NCI-H1105 (cell line): ENCODE measurements at regions not wholly inside any gene's neighbourhood (a gene's known extent, or its start where the extent isn't known, plus 50 kb on each side); places are given as distances from the start of the nearest gene placed in this dataset.
"Not testable (repeated sequence)": the region's sequence is repeated elsewhere in the genome, so short reads cannot be mapped to it uniquely, and the experiment has no call there.

Source experiments
- DNase-seq: peaks from one replicate; lab custom pipeline; 2025; lab: John Stamatoyannopoulos, UW

DNA sequence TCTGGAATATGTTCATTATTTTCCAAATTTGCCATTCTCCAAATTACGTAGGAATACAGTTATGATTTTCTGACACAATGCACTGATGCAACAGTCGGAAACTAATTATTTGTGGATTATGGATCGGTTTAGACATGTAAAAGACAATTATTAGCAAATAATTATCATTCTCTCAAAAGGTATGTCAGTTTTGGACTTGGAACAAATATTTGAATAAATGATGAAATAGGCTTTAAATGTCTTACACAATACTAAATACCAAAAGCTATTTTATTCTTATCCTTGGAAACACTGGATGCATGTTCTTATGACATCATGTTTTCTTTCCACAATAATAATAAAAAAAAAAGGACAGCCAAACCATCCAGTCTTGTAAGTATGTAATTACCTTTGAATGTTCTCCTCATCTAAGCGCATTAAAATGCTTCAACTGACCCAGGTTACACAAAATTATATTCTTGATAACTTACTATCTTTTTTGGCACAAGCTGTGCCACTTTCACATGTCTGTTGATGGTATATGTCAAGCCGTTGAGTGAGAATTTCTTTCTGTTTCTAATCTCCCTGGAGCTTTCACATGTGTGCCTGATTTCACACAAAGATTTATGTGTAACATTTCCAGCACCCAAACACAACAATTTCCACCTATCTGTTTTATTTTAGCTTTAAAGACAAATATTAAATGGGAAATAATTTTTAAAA, 238.5 kb upstream of the ZNF385D start:
- no peak for DNase-seq

DNA sequence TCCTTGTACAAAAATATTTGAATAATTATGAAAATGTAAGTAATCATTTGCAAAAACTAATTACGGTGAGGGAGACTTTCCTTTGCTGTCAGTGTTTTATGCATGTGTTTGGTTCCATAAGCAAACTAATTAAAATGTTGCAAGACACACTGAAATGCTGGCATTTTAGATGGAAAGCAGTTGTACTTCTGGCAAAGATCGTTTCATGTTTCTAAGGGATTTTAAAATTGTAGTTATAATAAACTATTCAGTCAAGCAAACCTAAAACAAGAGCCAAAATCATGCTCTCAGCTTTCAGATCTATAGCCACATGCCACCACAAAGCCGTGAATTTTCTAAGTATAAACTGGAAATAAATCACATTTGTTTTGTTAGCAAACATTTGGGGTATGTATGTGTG, 240.1 kb upstream of the ZNF385D start:
- DNase-seq = no peak

DNA sequence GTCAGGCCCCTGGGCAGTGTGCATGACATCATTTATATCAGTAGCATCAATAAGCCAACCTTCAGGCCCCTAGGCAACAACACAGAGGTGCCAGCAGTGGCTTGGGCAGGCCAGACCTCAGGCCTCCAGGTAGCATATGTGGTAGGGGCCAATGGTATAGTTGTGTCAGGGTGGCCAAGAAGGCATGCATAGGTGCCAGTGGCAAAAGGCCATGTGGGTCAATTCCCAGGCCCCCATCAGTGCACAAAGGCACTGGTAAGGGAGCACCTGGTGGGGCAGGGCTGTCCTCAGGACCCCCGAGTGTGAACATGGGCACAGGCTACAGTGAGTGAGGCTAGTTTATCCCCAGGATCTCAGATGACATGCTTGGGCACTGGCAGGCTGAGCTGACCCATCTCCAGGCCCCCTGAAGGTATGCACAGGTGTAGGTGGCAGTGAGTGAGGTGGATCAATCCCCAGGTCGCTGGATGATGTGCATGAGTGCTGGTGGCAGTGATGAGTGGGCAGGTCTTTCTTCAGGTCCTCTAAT, 244.1 kb upstream of the ZNF385D start:
- DNase-seq = no peak

DNA sequence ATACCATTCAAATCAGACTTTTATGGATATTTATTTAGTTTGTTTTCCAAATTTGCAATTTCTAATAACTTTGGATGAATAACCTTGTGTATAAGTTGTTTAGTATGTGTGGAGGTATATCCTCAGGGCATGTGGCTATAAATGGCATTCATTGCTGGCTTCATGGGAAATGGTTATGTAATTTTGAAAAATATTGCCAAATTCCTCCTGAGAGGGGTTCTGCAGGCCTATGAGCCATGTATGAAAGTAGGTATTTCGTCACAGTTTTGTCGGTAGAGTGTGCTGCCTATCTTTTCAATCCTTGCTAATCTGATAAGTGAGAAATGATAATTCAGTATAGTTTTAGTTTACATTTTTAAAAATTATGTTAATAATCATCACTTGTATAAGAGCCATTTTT, 256.4 kb upstream of the ZNF385D start:
- DNase-seq = no peak

DNA sequence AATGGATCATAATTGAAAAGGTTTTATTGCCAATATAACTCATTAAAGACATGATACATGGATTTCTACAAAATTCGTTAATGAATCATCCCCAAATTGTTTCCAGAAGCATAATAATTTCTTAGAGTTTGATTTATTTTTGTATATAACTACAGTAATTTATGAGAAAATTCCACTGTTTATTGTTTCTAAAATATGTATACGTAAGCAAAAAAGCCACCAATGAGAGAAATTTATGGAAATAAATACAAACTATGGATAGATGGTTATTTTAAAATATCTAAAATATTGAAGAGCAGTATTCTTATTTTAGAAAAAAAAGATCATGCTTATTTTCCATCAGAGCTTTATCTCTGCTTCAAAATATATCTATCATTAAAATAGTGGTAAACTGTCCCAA, 260.0 kb upstream of the ZNF385D start:
- DNase-seq = no peak

DNA sequence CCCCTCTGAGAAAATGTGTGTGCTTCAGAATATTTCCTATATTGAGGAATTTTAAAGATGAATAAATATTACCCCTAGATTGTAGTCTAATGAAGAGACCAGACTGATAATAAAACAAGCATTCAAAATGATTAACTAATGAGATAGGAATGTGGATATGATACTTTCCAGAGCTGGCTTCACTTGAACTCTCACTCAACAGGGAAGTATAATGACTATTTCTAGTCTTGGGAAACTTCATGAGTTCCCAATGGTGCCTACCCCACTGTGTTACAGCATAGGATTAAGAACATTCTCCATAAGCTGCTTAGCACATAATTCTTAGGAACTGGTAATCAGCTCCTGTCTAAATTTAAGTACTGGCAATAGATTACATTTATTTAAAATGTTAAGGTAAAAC, 261.5 kb upstream of the ZNF385D start:
- no peak for DNase-seq

DNA sequence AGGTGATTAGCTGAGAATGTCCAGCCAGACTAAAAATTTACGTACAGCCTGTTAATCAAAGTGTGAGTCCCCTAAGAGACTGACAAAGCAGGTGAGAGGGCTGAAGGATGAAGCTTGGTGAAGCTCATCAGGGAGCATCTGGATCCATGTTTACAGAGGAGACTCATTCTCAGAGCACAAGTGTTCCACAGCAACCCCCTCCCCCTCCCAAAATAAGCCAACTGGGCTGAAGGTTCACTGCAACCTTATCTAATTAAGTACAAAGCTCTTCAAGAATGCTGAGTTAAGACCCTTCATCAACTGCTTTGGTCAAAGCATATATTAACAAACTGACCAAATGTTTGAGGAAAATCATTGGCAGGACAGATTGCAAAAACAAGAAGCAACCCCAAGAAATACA, 262.6 kb upstream of the ZNF385D start:
- DNase-seq = no peak

DNA sequence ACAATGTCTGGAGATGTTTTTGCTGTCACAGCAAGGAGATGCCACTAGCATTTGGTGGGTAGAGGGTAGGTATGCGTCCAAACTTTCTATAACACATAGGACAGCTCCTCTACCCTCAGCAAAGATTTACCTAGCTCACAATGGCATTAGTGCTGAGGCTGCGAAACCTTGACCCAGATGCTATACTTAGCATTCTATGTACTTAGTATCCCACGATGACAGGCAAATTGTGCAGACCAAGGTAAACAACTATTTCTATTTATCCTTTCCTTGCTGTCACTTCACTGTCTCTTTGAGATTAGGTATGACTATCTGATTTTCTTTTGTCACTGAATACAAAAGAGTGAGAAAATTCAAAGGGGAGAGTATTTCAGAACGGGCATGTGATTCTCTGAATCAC, 265.2 kb upstream of the ZNF385D start:
- DNase-seq = no peak

DNA sequence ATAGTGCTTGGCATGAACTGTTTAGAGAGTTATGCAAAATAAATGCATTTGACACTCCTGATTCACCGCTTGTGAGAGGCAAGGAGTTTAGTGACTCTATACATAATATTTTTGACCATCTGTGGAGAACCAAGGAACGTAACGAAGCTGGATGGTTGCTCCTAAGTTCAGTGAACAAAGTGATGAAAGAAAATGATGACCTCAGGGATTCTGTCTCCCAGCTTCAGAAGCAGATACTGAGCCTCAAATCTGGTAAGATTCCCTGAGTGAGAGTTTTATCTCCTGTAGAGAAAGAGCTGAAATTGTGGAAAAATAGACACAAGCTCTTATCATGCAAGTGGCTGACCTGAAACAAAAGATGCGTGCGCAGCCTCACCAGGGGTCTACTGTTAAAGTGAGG, 273.6 kb upstream of the ZNF385D start:
- DNase-seq = not testable (repeated sequence)

DNA sequence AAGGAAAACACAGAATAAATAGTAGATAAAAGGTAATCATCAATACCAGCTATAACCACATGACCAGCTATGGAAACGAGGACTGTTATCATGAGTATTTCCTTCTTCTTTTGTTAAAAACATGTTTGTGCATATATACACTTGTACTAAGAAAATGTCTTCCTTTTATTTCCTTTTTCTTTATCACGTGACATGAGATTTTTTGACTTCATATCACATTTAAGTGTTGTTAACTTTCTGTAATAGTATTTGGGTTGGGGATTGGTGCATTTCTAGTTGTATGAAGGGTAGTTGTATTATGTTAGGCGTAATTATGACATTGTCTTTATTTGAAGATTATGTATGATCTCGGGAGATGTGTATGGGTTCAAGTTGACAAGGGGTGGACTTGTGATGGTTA, 278.5 kb upstream of the ZNF385D start:
- DNase-seq = no peak

DNA sequence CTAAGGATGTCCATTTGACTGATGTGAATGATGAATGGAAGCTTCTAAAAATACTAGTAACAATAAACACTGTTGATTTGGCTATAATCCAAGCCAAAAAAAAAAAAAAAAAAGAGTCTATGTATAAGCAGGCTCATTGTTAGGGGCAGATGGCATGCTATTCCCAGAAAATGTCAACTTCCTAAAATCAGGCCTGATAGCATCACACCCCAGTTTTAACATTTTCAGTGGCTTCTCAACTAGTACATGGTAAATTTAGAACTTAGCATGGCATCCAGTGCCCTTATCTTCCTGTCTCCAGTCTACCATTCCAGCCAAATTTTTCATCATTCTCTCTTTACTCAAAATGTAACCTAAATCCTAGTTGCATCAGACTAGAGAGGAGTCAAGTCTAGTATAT, 288.2 kb upstream of the ZNF385D start:
- DNase-seq = no peak

DNA sequence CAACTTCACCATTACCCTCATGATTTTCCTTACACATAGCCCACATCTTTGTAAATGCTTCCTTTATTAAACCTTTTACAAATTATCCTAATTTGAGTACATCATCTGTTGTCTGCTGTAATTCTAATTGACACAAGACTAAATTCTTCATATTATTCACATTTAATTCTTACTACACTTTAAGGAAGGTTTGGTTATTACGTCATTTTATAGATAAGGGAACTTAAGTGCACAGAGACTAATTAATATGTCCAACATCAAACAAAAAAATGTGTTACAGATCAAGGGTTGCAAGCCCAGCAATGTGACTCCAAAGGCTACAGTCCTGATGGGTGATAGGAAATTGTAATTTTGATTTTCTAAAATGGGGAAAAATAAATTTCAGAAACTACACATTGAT, 289.1 kb upstream of the ZNF385D start:
- no peak for DNase-seq

DNA sequence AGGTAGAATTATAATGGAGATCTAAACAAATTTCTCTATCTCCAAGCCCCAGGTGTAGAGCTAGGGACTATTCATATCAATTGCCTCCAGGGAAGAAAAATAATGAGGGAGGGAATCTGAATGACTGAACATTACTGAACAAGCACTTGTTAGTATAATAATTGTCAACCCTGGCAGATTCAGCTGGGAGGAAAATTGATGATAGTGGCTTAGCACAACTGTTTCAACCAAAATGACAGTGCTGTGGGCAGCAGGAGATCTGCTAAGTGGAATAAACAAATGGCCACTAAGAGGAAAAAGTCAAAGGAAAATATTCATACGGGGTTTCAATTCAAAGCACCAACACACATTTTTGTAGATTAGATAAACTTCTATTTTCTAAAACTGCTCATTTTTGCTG, 294.9 kb upstream of the ZNF385D start:
- peak; percentile 15 for DNase-seq

DNA sequence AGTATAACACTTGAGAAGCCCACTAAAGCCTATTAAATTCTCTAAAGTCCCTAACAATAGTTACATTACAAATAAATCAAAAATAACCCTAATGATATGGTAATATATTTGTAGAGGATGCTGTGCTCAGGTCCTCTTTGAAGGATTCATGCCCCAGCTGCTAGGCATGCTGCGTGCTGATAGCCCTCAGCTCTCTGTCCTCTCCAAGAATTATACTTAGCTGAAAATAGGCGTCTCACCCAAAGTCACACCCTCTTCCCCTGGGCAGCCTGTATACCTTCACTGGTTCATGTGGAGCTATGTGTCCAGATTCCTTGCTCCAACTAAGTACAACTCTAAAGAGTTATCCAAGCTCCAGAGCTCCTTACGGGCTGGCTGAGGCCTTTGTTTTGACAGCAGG, 312.5 kb upstream of the ZNF385D start:
- DNase-seq = no peak

DNA sequence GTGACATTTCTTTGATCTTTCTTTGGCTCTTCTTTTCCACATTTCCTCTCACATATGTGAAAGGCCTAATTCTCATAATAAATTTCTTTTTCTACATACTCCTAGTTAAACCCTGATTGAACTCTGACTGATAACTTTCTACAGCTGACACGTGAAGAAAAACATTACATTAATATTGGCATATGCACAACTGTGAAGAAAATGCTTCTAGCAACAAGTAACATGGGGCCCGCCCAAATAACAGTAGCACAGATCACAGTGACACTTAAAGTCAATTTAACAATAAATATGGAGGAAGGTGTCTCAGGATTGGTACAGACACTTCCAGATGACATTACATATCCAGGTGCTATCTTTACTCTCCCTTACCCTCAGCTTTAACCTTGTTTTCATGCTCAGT, 317.6 kb upstream of the ZNF385D start:
- no peak for DNase-seq

DNA sequence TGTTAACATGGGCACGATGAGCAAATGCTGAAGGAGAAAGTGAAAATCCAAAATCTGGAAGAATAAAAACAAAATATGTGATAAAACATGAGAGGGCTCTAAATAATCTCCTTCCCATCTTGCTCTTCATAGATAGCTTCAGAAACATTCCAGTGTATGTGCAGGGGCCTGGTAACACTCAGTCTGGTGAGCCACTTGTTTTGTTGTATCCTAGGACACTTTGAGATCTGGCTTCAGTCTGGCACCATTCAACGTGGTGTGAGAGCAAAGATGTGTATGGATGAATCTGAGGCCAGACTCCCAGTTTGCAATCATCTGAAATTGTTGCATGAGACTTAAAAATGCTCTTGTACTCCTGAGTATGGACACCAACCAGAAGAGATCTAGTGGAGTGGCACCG, 337.2 kb upstream of the ZNF385D start:
- no peak for DNase-seq

DNA sequence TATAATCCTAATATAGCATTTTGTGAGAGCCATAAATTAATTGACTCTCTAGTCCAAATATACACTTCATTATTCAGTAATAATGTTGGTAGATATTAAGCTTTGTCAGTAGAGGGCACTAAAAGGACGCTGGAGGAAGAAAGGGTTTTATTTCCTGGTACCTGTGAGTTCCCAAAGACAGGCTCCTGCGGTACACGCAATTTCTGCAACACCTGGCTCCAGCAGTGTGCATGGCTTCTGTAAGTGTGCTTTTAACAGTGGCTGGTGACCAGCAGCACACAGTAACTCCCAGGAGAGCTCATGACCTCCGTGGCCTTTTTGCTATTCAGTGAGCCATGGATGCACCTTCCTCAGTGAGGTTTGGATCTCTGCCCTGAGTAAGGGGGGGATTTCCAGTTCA, 338.3 kb upstream of the ZNF385D start:
- DNase-seq = peak; percentile 15

DNA sequence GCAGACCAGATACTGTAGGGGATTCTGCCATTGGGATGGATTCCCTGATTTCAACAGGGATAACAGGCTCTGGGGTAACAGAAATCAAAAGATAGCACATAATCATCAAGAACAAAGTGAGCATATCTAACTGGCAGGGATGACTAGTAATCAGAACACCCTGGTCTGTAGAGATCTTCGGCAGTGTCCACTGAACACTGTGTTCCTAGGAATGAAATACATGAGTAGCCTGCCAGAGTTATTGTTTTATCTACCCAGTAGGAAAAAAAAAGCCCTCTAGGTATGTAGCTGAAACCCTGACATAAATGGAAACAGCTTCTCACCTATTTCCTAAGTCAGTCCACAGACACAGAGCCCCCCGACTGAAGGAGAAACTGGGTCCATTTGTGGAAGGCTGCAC, 340.3 kb upstream of the ZNF385D start:
- DNase-seq = no peak

DNA sequence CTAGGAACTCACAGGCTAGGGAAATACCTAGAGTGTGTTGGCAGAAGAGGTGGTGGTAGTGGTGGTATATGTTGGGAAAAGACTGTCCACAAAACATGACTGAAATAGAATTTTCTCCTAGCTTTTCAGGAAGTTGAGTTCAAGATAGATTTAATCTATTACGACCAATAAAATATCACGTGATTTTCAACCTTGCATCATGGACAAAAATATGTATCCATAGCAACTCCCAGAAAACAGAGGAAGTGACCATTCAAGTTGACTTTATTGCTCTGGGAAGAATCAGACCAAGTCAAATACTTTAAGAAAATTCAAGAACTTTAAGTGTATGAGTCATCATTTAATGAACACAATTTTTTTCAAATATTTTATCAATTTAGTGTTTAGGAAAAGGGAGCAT, 347.0 kb upstream of the ZNF385D start:
- DNase-seq = no peak

DNA sequence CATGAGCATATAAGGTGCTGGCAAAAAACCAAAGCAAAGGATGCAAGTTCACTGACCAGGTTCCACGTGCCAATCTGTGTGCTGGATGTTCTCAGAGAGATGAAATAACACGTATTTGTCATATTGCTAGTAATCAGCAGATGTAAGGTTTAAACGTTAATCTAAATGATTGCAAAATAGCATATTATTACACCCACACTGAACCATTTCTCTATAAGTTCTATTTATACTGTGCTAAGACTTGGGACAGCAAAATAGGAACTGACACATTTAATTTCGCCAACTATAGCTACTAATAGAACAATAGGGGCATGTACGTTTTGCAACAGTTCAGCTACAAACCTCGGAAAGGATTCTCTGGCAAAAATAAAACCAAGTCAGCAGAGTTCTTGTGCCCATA, 350.3 kb upstream of the ZNF385D start:
- no peak for DNase-seq

DNA sequence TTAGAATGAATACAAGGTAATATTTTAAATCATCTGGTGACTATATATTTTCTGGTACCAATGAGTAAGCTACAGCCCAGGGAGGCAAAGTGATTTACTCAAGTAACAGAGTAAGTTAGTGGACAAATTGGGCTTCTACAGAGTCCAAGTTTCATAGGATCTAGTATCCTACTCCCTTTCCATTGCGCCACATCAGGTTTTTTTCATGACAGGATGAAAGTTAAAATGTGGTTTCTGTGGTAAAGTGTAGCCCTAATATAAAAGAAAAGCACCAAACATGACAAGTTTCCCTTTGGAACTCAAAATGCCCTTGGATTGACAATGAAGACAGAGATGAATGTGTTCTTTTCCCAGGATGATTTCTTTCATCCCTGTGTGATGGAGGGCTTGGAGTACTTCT, 350.8 kb upstream of the ZNF385D start:
- DNase-seq = no peak

DNA sequence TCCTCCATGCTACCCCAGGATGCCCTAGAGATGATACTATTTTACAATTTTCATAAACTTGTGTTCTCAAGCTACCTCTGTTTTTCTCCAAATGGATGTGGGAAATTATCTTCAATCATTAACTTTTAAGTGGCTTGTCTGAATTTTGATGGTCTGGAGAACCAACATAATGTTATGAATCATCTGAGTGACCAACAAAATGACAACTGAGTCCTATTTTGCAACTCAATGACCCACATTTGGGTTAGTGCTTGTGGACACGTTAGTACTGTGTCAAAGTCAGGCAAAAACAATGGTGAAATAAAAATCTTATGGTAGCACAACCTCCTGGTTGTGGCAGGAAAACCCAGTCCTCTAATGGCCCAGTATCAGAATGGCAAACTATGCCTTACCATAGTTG, 352.4 kb upstream of the ZNF385D start:
- DNase-seq = no peak

DNA sequence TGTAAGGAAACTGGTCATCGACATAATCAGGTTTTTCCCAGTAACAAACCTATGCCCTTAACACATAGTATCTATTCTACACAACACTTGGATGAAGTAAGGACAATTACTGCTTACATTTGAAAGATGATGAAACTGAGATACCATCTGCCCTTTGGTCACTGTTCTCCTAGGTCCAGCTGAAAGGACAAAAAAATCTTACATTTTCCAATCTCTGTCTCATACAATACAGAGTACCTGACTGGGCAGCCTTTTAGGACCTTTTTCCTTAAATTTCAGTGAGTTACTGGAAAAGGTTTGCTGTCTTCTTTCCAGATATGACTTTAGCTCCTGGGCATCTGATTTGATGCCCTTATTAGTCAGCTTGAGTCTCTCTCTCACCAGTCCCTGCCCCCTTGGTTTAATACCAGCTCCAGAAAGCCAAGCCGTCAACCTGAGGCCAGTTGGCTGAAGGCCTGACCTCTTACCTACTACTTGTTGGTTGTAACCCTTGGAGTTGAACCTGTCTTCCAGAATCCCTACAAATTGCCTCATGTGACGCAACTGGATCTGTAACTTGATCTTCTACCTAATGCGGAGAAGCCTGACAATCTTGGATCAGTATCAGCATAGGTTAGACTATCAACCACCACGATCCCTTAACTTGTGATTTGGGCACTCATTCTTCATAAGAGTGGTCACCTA, 355.3 kb upstream of the ZNF385D start:
- DNase-seq = no peak

DNA sequence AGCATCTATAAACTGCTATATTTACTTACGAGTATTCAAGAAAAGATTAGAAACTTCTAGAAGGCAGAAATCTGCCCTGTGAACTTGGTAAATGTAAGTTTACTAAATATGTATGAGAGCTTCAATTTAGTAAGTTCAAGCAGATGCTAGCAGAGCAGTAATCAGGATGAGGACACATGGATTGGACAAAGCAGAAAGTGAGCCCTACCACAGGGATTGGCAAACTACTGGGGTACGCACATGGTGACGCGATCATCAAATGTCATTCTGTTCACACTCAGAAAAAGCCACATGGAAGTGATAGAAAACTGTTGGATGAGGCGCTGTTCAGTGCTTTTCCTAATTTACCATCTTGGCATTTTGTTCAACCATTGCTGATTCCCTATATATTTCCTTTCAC, 360.2 kb upstream of the ZNF385D start:
- DNase-seq = no peak
